Peyer's patch (tissue), 4 donors: ENCODE measurements at regions not wholly inside any gene's neighbourhood (a gene's known extent, or its start where the extent isn't known, plus 50 kb on each side); places are given as distances from the start of the nearest gene placed in this dataset.

ENCODE experiments used
- DNase-seq, 3 donors: peaks; one replicate each; pipeline ENCODE4 v3.0.0-alpha.2; 2017 to 2019
- H3K27ac ChIP-seq, 4 donors: fragments of 200-600 bp; sonication (generic); one replicate each; pipeline ENCODE4 v1.5.1; 2016 to 2019
- H3K27me3 ChIP-seq, 2 donors: fragments of 200-600 bp; sonication (generic); one replicate each; pipeline ENCODE4 v1.5.1; 2019
- H3K36me3 ChIP-seq, 3 donors: fragments of 200-600 bp; sonication (generic); one replicate each; pipeline ENCODE4 v1.5.1; 2016 to 2019
- H3K4me1 ChIP-seq, 4 donors: fragments of 200-600 bp; sonication (generic); one replicate each; pipeline ENCODE4 v1.5.1; 2016 to 2019
- H3K4me3 ChIP-seq, 4 donors: fragments of 200-600 bp; sonication (generic); 1 replicate in 3 of 4; 2 replicates in 1 of 4; pipeline ENCODE4 v1.5.1; 2016 to 2019; ENCODE audit warnings: mild to moderate bottlenecking in 1 of 4
- H3K9me3 ChIP-seq, 4 donors: fragments of 200-600 bp; sonication (generic); one replicate each; pipeline ENCODE4 v1.5.1; 2016 to 2019; ENCODE audit warnings: mild to moderate bottlenecking in 1 of 4
- CTCF ChIP-seq, 6 experiments: fragments of 450-650 bp in 4 of 6; fragments of 200-600 bp in 2 of 6; sonication (generic) in 1 of 6; IDR thresholded peaks; one replicate each; pipeline ENCODE4 v1.5.1; 2017 to 2019; ENCODE audit warnings: antibody characterized with exemption in 6 of 6, mild to moderate bottlenecking in 3 of 6, moderate library complexity in 1 of 6
- POLR2A ChIP-seq, 2 donors: fragments of 450-650 bp; IDR thresholded peaks; one replicate each; pipeline ENCODE4 v1.5.1; 2017; ENCODE audit warnings: antibody characterized with exemption in 2 of 2, mild to moderate bottlenecking in 2 of 2, moderate library complexity in 2 of 2
- small RNA-seq, 2 donors: library from RNA; depleted of rRNA; stranded (forward); fragments of <200 nt; gene quantifications; one replicate each; pipeline ENCODE3, GENCODE V24; 2016

GRCh38 chr2:221353201-221353600, 218.9 kb downstream of the EPHA4 start:
- H3K4me1 ChIP-seq = no peaks in the 10 kb centered on the region
- TF ChIP-seq POLR2A (IDR thresholded peaks at IDR 0.05) (no peak), CTCF (IDR thresholded peaks at IDR 0.05) (no peak)
- H3K9me3 ChIP-seq = no peaks in the 10 kb centered on the region
- DNase-seq = no peak
- no peak overlapping the region for H3K27ac ChIP-seq
- H3K27me3 ChIP-seq = no peaks in the 10 kb centered on the region
- H3K36me3 ChIP-seq = no peaks in the 10 kb centered on the region
- no peak overlapping the region for H3K4me3 ChIP-seq

GRCh38 chr2:221360312-221360711, 211.8 kb downstream of the EPHA4 start:
- H3K4me3 ChIP-seq = no peak overlapping the region
- no peaks in the 10 kb centered on the region for H3K36me3 ChIP-seq
- H3K4me1 ChIP-seq = no peaks in the 10 kb centered on the region
- TF ChIP-seq POLR2A (IDR thresholded peaks at IDR 0.05) (no peak), CTCF (IDR thresholded peaks at IDR 0.05) (no peak)
- H3K27me3 ChIP-seq = no peaks in the 10 kb centered on the region
- no peaks in the 10 kb centered on the region for H3K9me3 ChIP-seq
- no peak overlapping the region for H3K27ac ChIP-seq
- no peak for DNase-seq

- no peak overlapping the region for H3K4me3 ChIP-seq
- H3K27me3 ChIP-seq = no peaks in the 10 kb centered on the region
- no peaks in the 10 kb centered on the region for H3K36me3 ChIP-seq
- no peak overlapping the region for H3K27ac ChIP-seq
- no peak for DNase-seq
- TF ChIP-seq CTCF (IDR thresholded peaks at IDR 0.05) (no peak), POLR2A (IDR thresholded peaks at IDR 0.05) (no peak)
- no peaks in the 10 kb centered on the region for H3K9me3 ChIP-seq
- no peaks in the 10 kb centered on the region for H3K4me1 ChIP-seq
Observed at GRCh38 chr2:221360742-221361141, 211.4 kb downstream of the EPHA4 start.

- TF ChIP-seq CTCF (IDR thresholded peaks at IDR 0.05) (no peak), POLR2A (IDR thresholded peaks at IDR 0.05) (no peak)
- Histone ChIP-seq H3K27ac (no peak overlapping the region), H3K27me3 (no peaks in the 10 kb centered on the region), H3K9me3 (no peaks in the 10 kb centered on the region), H3K4me3 (no peak overlapping the region), H3K36me3 (no peaks in the 10 kb centered on the region), H3K4me1 (no peaks in the 10 kb centered on the region)
- DNase-seq = no peak
Observed at GRCh38 chr2:221361633-221362032, 210.5 kb downstream of the EPHA4 start.

GRCh38 chr2:221364672-221365071, 207.4 kb downstream of the EPHA4 start:
- no peaks in the 10 kb centered on the region for H3K9me3 ChIP-seq

More at GRCh38 chr2:221364672-221365071, 207.4 kb downstream of the EPHA4 start:
- no peak for DNase-seq
- no peak overlapping the region for H3K4me3 ChIP-seq
- no peaks in the 10 kb centered on the region for H3K36me3 ChIP-seq
- TF ChIP-seq CTCF (IDR thresholded peaks at IDR 0.05) (no peak), POLR2A (IDR thresholded peaks at IDR 0.05) (no peak)
- H3K4me1 ChIP-seq = no peaks in the 10 kb centered on the region
- H3K27ac ChIP-seq = no peak overlapping the region
- H3K27me3 ChIP-seq = no peaks in the 10 kb centered on the region

Small RNAs in the stretch of these regions (small RNA-seq; reads per million reads assigned to genes)
- 0 reads per million in 2 donors for gene AC011233.1
- 0 reads per million in 2 donors for gene MIR4268
